SJSA1 (cell line): ENCODE measurements at regions not wholly inside any gene's neighbourhood (a gene's known extent, or its start where the extent isn't known, plus 50 kb on each side); places are given as distances from the start of the nearest gene placed in this dataset.

Experiments used
- DNase-seq, 2 experiments: peaks; one replicate each; pipeline ENCODE4 v3.0.0-alpha.2; 2015 to 2020; ENCODE audit warnings: low spot score in 2 of 2, low read depth in 1 of 2
- H3K27ac ChIP-seq: fragments of 250-450 bp; sonication (Bioruptor Pico); 2 replicates; pipeline ENCODE4 v1.5.1; 2020; ENCODE audit warnings: mild to moderate bottlenecking, moderate library complexity
- H3K27me3 ChIP-seq: fragments of 250-450 bp; sonication (Bioruptor Pico); replicated peaks from 2 replicates; pipeline ENCODE4 v1.5.1; 2020; ENCODE audit warnings: mild to moderate bottlenecking, moderate library complexity
- H3K36me3 ChIP-seq: fragments of 250-450 bp; sonication (Bioruptor Pico); 2 replicates; pipeline ENCODE4 v1.5.1; 2020; ENCODE audit warnings: mild to moderate bottlenecking
- H3K4me1 ChIP-seq: fragments of 250-450 bp; sonication (Bioruptor Pico); replicated peaks from 2 replicates; pipeline ENCODE4 v1.6.1; 2021; ENCODE audit warnings: mild to moderate bottlenecking
- H3K4me3 ChIP-seq: fragments of 250-450 bp; sonication (Bioruptor Pico); 2 replicates; pipeline ENCODE4 v1.5.1; 2020; ENCODE audit warnings: mild to moderate bottlenecking
- H3K9me3 ChIP-seq: fragments of 250-450 bp; sonication (Bioruptor Pico); replicated peaks from 2 replicates; pipeline ENCODE4 v1.5.1; 2020; ENCODE audit warnings: mild to moderate bottlenecking

DNA sequence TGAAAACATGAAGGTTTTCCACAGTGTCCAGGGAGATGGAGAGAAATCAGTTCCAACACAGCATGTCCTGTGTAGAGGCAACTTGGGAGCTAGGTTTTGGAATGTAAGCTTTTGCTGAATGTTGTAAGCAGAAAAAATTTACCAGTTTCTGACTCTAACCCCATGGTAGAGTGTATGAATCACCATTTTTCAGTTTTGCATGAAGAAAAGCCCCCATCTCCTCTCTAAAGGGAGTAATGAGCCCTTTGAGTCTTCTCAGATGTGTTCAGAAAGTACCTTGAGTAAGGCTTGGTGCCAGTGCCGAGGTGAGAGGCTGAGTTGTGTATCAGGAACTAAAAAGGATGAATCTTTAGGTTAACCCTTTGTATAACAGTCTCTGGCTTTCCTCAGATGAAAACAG is 96.2 kb downstream of the ADRB2 start:
- peaks cover 19% of the 10 kb centered on the region for H3K4me1 ChIP-seq
- DNase-seq, result peak in 1 of 2 experiments; percentile 8
- H3K36me3 ChIP-seq, result no peaks in the 10 kb centered on the region
- H3K9me3 ChIP-seq, result no peaks in the 10 kb centered on the region
- no peak overlapping the region for H3K4me3 ChIP-seq
- H3K27ac ChIP-seq, result no peak overlapping the region
- no peaks in the 10 kb centered on the region for H3K27me3 ChIP-seq

DNA sequence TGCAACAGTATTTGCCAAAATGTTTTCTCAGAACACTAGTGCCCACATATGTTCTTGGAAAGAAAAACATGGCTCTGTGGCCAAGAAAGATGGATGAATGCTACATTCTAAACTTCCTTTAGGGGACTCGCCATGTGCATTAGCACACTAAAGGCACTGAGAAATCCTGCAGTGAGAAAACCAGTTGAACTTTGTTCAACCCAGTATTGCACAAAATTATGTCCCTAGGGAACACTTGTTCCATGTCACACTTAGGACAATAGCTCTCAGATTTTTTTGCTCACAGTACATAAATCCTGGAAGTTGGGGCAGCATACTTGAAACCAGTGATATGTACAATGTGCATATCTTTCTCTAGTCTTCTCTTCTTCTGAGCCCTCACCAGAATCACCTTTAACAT is 96.6 kb downstream of the ADRB2 start:
- peak in 1 of 2 experiments; percentile 2 for DNase-seq
- H3K27me3 ChIP-seq, result no peaks in the 10 kb centered on the region

DNA sequence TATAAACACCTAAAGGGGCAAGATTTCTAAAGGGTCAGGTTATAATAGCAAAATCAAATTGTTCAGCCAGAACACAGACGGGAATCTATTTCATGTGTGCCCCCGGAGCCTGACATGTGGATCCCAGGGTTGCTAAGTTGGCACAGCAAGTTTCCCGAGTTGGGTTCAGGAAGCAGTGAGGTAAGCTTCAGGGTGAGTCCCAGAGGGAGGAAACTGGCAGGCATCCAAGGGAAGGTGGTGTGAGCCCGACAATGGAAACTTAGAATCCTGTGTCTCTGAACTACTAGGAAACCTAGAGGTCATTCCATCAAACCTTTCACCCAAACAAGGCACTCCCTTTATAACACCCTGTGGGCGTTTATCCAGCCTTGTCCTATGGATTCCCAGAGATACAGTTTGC is 98.4 kb downstream of the ADRB2 start:
- Histone ChIP-seq H3K9me3 (no peaks in the 10 kb centered on the region), H3K36me3 (no peaks in the 10 kb centered on the region), H3K27me3 (no peaks in the 10 kb centered on the region), H3K4me3 (no peak overlapping the region), H3K27ac (no peak overlapping the region), H3K4me1 (peaks cover 34% of the 10 kb centered on the region)
- DNase-seq, result peak in 1 of 2 experiments; percentile 40

More for the DNA sequence above, 96.6 kb downstream of the ADRB2 start:
- Histone ChIP-seq H3K9me3 (no peaks in the 10 kb centered on the region), H3K4me3 (no peak overlapping the region), H3K4me1 (peaks cover 23% of the 10 kb centered on the region), H3K27ac (no peak overlapping the region), H3K36me3 (no peaks in the 10 kb centered on the region)

DNA sequence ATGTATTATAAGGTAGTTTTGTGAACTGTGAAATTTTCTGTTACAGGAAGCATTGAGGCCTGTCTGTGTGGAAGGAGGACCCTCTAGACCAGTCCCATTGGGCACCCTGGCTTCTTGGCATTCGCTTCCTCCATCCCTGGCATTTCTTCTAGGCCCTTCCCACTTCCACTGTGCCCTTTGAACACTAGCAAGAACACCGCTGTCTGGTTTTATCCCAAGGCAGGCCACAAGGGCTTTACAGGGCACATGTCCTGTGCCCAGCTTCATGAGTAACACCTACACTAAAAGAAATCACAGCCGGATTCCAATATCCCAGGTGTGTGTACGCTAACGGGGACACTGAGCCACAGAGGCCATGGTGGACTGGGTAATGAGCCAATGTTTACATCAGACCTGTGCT is 99.8 kb downstream of the ADRB2 start:
- no peak for DNase-seq
- Histone ChIP-seq H3K4me1 (peaks cover 26% of the 10 kb centered on the region), H3K27me3 (no peaks in the 10 kb centered on the region), H3K9me3 (no peaks in the 10 kb centered on the region), H3K27ac (no peak overlapping the region), H3K36me3 (no peaks in the 10 kb centered on the region), H3K4me3 (no peak overlapping the region)

DNA sequence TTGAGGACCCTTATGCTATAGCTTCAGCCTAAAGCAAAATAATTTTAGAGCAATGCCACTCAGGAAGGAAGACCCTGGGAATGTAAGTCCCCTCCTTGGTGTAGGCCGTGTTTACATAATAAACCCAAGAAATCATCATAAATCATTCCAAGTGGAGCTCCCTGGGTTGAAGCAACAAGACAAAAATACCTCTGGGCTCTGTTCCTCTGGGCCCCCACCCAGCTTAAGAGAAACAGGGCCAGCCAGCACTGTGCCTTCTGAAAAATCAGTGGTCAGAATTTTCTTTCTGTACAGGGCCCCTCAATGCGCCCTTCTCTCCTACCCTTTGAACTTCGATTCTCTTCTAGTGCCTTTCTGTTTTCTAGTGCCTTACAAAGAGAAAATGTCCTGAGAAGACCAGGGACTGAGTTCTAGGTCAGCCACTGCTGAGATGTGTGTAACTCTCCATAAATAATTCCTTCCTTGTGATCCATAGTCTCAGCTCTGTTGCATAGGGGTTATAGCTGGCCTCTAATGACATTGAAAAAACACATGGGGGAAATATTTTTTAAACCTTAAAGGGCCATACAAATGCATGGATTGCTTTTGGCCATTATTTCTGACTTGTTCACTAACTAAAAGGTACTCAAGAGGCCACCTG is 101.0 kb downstream of the ADRB2 start:
- Histone ChIP-seq H3K4me1 (peaks cover 22% of the 10 kb centered on the region), H3K36me3 (no peaks in the 10 kb centered on the region), H3K4me3 (no peak overlapping the region), H3K9me3 (no peaks in the 10 kb centered on the region), H3K27me3 (no peaks in the 10 kb centered on the region), H3K27ac (peak overlapping the region; percentile 71)
- DNase-seq, result no peak

DNA sequence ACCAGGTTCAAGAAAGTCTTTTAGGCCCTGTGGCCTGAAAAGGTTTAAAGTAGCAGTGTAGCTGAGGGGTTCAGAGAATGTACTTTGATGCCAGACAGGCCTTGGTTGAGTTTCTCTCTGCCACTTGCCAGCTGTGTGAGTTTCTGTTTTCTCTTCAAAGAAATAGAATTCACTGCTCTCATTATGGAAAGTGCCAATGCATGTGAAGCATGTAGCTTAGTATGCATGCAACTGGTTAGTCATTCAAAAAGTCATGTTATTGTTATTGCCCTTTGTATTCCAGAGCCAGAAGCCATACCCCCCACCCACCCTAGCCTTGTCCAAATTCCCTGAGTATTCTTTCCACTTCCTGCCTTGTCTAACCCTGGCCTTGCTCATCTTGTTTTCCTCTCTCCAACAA is 101.7 kb downstream of the ADRB2 start:
- Histone ChIP-seq H3K27me3 (no peaks in the 10 kb centered on the region), H3K4me3 (no peak overlapping the region), H3K36me3 (no peaks in the 10 kb centered on the region), H3K4me1 (peaks cover 25% of the 10 kb centered on the region), H3K9me3 (no peaks in the 10 kb centered on the region), H3K27ac (peak overlapping the region; percentile 71)
- DNase-seq, result peak; percentile 68 to 72

DNA sequence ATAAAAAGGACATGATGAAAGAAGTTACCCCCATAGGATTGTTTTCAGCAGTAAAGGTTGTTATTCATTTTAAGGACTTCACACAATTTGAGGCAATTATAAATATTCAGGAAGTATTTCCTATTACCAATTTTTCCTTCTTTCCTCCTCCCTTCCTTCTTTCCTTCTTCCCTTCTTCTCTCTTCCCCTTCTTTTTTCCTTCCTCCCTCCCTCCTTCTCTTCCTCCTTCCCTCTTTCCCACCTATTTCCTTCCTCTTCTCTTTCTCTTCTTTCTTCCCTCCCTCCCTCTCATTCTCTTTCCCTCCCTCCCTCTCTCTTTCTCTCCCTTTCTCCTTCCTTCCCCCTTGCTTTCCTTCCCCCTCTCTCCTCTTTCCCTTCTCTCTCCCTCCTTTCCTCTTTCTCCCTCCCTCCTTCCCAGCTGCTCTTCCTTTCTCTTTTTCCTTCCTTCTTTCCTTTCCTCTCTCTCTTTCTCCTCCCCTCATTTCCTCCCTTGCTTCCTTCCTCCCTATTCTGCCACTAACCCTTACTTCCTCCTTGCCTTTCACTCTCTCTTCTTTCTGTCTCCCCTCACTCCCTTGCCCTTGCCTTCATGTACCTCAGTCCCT is 105.1 kb downstream of the ADRB2 start:
- Histone ChIP-seq H3K27ac (no peak overlapping the region), H3K4me1 (peaks cover 25% of the 10 kb centered on the region), H3K27me3 (no peaks in the 10 kb centered on the region), H3K9me3 (no peaks in the 10 kb centered on the region), H3K4me3 (no peak overlapping the region), H3K36me3 (no peaks in the 10 kb centered on the region)
- DNase-seq, result no peak

DNA sequence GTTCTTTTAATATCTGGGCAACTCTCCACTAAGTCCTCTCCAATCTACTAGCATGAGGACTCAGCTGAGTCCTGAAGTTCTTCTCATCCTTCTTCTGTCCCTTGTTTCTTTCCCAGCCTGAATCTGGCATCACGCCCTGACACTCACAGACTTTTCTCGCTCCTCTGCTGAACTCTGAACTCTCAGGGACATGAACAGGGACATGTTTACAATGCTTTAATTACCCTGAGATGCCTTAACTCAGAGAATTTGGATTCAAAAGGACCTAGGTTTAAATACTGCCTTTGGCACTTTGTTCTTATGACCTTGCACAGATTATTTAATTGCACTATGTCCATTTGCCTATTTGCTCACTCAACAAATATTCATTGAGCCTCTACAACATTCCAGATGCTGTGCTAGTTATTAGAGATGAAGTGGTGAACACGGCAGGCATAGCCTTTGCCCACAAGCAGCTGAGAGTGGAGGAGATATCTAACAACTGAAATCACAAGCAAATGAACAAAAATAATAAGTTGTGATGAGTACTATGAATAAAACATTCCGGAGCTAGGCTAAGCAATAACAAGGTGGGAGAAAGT is 106.0 kb downstream of the ADRB2 start:
- H3K27ac ChIP-seq, result no peak overlapping the region
- DNase-seq, result no peak

DNA sequence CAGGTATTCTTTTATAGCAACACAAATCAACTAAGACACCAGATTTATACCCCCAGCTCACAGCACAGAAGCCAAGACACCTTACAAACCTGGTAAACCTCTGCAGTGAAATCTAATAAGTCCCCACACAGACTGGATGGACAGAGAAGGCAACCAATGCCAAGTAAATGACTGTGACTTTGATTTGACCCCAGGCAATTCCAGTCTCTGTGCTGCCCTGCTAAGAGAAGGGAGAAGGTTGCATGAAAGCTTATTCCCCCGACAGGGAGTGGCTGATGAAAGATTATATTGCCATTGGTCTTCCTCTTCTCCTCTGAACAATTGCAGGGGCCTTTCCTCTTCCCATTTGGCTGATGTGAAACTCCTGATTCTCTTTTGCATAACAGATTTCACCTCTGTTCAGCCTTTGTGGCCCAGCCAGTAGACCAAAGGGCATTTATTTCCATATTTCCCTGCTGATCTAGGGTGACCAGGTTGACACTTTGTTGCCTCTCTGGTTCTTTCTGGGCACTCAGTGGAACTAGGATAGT is 107.6 kb downstream of the ADRB2 start:
- H3K36me3 ChIP-seq, result no peaks in the 10 kb centered on the region
- no peak for DNase-seq
- H3K4me1 ChIP-seq, result peaks cover 8% of the 10 kb centered on the region
- no peak overlapping the region for H3K4me3 ChIP-seq
- no peaks in the 10 kb centered on the region for H3K9me3 ChIP-seq
- H3K27ac ChIP-seq, result no peak overlapping the region
- H3K27me3 ChIP-seq, result no peaks in the 10 kb centered on the region

More for the DNA sequence above, 106.0 kb downstream of the ADRB2 start:
- no peak overlapping the region for H3K4me3 ChIP-seq
- H3K36me3 ChIP-seq, result no peaks in the 10 kb centered on the region
- H3K9me3 ChIP-seq, result no peaks in the 10 kb centered on the region
- no peaks in the 10 kb centered on the region for H3K27me3 ChIP-seq
- H3K4me1 ChIP-seq, result peaks cover 24% of the 10 kb centered on the region

DNA sequence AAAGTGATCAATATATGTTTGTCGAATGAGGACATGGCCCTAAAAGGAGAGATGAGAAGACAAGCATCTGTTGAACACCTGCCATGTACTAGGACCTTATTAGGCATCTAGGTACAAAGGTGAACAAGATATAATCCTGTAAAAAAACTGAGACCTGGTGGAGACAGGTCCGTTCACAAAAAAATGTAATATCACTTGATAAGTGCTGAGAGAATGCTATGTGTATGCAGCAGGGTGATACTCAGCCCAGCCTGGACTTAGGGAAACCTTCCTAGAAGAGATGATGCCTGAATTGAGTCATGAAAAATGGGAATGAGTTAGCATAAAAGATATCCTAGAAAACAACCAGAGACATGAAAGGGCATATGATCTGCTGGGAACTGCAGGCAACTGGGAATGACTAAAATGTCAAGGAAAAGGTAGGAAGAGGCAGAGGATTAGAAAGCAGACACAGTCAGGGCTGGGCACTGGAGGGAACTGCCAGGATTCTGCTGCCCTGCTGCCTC is 108.5 kb downstream of the ADRB2 start:
- no peak overlapping the region for H3K27ac ChIP-seq
- no peak for DNase-seq
- peaks cover 13% of the 10 kb centered on the region for H3K4me1 ChIP-seq
- no peaks in the 10 kb centered on the region for H3K9me3 ChIP-seq
- no peak overlapping the region for H3K4me3 ChIP-seq
- no peaks in the 10 kb centered on the region for H3K27me3 ChIP-seq
- no peaks in the 10 kb centered on the region for H3K36me3 ChIP-seq

DNA sequence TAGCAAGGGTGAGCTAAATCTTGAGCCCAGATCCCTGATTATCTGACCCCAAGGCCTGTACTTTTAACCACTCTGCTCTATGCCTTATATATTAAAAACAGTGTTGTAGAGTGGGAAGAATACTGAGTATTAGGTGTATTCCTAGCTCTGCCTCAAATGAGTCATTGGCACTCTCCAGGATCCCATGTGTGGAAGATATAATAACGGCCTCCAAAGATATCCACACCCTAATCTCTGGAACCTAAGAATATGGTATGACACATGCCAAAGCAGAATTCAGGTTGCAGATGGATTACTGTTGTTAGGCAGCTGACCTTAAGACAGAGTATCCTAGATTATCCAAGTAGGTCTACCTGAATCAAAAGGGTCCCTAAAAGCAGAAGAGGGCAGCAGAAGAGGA is 110.8 kb downstream of the ADRB2 start:
- no peak overlapping the region for H3K4me3 ChIP-seq
- no peak overlapping the region for H3K27ac ChIP-seq
- H3K4me1 ChIP-seq, result peaks cover 13% of the 10 kb centered on the region
- no peaks in the 10 kb centered on the region for H3K36me3 ChIP-seq
- no peaks in the 10 kb centered on the region for H3K9me3 ChIP-seq
- no peak for DNase-seq
- H3K27me3 ChIP-seq, result no peaks in the 10 kb centered on the region

DNA sequence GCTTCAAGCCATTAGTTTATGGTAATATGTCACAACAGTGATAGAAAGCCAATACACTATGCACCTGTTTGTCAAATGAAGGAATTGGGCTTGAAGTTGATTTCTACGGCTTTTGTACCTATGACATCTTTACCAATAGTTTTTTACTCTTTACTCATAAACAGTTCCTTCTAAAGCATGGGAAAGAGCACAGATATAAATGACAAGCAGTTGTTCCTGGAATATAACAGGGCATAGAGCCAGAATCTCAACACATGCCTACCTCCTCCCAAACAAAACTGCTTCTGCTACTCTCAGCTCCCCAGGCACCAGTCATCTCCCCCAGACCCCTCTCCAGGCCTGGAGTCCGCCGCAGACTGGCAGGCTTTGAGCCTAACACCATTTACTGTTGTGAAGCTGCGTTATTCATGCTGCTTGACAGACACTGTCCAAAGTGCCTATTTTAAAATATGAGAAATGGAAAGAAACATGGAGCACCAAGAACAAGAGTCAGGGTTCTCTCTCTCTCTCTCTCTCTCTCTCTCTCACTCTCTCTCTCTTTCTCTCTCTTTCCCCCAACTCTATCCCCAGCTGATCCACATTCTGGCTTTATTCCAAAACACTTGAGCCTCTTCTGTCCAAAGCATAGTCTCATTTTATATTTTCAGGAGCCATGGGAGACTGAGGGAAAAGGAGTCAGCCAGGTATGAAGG is 111.6 kb downstream of the ADRB2 start:
- Histone ChIP-seq H3K36me3 (no peaks in the 10 kb centered on the region), H3K27ac (no peak overlapping the region), H3K4me3 (no peak overlapping the region), H3K27me3 (no peaks in the 10 kb centered on the region), H3K9me3 (no peaks in the 10 kb centered on the region), H3K4me1 (peaks cover 9% of the 10 kb centered on the region)
- no peak for DNase-seq

DNA sequence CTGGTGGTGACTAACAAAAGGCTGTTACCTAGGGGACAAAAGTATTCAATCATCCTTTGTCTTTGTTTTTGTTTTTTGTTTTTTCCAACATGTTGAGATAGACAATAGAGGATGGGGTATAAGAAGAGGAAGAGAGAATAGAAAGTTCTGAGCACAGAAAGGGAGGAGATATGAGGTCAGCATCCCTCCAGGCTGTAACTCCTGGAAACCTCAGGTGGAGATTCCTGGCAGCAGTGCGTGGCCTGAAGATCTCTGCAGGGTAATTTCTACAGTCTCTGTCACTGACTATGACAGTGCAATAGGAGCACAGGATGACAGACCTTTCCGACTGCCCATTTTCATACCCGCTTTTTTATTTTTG is 112.1 kb downstream of the ADRB2 start:
- peaks cover 9% of the 10 kb centered on the region for H3K4me1 ChIP-seq
- no peak overlapping the region for H3K4me3 ChIP-seq
- no peak for DNase-seq
- no peak overlapping the region for H3K27ac ChIP-seq
- no peaks in the 10 kb centered on the region for H3K36me3 ChIP-seq
- H3K9me3 ChIP-seq, result no peaks in the 10 kb centered on the region
- H3K27me3 ChIP-seq, result no peaks in the 10 kb centered on the region

DNA sequence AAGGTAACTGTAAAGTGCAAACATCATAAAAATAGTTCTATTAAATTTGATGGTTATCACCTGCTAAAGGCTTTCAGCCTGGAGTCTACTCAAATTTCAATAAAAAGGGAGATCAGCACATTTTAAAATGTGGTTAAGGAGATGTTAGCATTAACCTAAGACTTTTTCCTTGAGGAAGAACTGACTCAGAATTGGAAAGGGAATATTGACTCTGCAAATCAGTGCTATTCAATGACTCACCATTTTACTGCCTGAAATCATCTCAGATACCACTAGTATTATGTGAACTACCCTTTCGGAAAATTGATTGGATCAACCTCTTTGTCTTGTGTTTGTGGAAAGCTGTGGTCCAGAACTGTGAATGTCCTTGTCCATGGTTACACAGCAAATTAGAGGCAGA is 113.3 kb downstream of the ADRB2 start:
- H3K27me3 ChIP-seq, result no peaks in the 10 kb centered on the region
- H3K4me1 ChIP-seq, result peaks cover 9% of the 10 kb centered on the region
- no peaks in the 10 kb centered on the region for H3K36me3 ChIP-seq
- no peak for DNase-seq
- no peak overlapping the region for H3K4me3 ChIP-seq
- H3K27ac ChIP-seq, result no peak overlapping the region
- H3K9me3 ChIP-seq, result no peaks in the 10 kb centered on the region
